HG03342 (cell line): ENCODE measurements at regions not wholly inside any gene's neighbourhood (a gene's known extent, or its start where the extent isn't known, plus 50 kb on each side); places are given as distances from the start of the nearest gene placed in this dataset.
A peak's percentile ranks its signal among the peaks of the same experiment; 100 is the strongest.

Experiments used
- ATAC-seq: cut with Tn5 transposase; IDR thresholded peaks from one replicate; pipeline ENCODE4 v1.9.1; 2021; ENCODE audit warnings: mild to moderate bottlenecking, moderate library complexity; ENCODE audit not compliant: unreplicated experiment

DNA sequence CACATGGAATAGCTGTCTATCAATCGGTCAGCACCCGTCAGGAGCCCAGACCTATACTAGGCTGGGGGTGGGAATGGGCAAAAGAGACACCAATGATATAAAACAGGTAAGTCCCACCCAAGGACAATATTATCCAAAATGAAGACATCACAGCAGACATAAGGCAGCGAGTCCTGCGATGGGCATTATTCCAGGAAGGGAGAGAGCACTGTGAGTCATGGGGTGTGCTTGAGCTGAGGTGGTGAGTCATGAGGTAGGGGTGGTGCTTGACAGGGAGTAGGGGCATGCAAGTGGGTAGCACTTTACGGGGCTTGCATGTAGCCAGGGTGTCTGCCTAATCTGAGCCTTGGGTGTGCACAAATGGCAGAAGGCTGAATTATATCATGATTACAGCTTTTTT is 605.0 kb upstream of the CADM1 start:
- no peak for ATAC-seq

DNA sequence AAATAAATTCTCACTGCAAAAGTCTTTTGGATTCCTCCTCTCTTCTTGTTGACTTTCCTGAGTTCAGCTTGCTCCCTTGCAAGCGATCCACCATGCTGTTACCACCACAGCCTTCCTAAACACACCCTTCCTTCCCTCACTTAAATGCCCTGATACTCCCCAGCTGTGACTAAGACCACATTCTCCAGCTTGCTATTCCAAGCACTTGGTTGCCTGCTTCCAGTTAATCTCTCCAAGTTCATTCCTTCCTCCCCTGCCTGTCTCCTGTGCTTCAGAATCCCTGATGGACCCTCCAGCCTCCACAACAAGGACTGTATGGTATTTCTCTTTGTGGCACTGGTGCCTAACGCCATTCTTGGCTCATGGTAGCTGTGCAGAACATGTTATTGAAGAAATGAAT is 603.9 kb upstream of the CADM1 start:
- no peak for ATAC-seq

GRCh38 chr11:116107229-116107628 is 603.0 kb upstream of the CADM1 start:
- ATAC-seq = no peak

DNA sequence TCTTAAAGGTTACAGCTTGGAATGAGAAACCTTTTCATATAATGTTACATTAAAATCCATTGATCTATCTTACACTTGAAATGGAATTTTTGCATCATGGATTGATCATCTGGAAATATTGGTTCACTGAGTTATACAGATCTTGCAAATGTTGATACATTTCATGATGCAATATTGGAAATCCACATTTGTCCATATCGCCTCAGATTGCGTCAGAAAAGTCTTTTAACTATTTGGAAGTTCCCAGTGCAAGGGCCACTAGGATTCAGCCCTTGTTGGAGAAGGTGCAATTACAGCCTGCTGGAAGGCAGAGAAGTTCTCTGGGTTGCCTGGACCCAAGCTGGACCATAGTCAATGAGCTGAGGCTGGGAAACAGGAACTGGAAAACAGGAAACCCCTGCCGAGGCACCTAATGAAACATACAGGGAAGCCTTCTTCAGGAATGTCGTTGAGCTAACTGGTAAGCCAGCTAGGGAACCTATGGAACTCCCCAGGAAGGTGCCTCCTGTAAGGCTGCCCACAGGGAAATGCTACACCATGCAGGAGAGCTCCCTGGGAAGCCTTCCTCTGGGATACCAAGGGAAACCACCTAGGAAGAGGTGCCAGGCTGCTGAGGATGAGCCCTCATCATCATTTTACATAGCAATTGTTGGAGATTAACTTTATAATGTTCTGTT is 600.4 kb upstream of the CADM1 start:
- no peak for ATAC-seq

GRCh38 chr11:116101902-116102301 is 597.7 kb upstream of the CADM1 start:
- ATAC-seq = no peak

GRCh38 chr11:116100016-116100415 is 595.8 kb upstream of the CADM1 start:
- ATAC-seq = no peak

- ATAC-seq = no peak
Measured at GRCh38 chr11:116099541-116099940, 595.3 kb upstream of the CADM1 start.

DNA sequence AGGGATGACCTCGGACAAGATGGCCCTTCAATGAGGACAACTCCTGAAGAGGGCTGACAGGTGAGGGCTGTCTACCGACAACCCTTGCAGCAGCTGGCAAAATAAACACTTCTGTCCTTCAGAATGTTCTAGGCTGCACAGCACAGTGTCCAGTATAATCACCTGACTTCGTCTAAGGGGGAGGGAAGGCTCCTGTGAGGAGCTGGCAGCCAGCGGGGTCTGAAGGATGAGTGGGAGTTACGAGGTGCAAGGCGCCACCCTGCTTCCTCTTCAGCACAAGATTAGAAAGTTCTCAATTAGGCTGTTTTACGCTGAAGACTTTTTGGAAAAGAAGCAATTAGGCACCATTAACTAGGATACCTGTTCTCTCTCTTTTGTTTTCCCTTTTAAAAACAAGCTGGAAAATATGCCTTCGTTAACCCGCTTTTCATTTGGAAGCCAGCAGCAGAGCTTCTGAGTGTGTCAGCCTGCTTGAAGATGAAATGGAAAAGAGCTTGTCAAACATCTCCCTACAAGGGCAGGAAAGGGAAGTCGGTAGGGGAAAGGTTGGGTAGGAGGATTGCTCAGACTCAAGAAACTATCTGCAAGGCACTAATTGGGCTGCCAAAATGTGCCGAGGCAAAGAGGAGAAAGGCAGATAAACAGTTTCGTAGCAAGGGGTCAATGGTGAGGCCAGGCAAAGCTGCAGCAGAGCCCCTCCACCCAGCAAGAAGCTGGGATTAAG is 592.2 kb upstream of the CADM1 start:
- ATAC-seq = no peak

- no peak for ATAC-seq
Measured at GRCh38 chr11:116093481-116094270, 589.5 kb upstream of the CADM1 start.

GRCh38 chr11:116093065-116093464 is 588.9 kb upstream of the CADM1 start:
- ATAC-seq = no peak

DNA sequence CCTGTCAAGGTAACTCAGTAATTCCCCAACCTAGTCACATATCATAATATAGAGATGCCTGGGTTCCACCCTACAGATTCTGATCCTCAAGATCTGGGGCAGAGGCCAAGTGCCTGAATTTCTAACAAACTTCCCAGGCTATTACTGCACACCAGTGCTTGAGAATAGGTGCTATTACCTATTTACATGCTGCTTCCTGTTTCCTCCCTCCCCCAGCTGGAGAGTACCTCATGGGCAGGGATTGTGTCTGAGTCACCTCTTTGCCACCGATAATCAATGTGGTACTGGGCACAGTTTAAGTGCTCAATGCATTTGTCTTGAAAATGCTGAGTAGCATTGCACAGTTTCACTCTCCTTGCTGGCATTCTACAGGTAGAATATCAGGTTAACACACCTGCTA is 582.2 kb upstream of the CADM1 start:
- no peak for ATAC-seq

DNA sequence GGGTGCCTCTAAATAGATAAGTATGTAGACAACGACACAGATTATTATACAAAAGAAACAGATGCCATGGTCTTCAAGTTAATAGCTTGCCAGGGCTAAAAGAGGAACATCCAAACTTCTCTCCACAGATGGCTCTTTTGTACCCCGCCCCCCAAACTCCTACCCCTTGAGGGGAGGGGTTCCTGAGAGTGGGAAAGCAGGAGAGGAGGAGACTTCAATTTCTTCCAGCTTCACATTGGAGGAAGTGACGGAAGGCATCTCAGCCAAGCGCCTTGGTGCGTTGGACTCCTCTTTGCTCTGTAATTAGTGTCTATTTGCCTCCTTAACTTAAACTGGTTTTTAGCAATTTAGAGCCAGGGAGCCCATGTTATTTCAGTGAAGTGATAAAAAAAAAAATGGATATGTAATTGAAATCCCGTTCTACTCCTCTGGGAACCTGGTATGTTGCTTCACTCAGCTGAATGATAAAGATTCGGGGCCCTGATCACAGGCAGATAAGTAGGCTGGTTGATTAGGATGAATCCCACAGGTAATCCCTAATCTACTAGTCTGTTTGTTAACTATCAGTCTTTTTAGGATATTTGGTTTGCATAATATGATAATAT is 580.9 kb upstream of the CADM1 start:
- ATAC-seq = no peak

DNA sequence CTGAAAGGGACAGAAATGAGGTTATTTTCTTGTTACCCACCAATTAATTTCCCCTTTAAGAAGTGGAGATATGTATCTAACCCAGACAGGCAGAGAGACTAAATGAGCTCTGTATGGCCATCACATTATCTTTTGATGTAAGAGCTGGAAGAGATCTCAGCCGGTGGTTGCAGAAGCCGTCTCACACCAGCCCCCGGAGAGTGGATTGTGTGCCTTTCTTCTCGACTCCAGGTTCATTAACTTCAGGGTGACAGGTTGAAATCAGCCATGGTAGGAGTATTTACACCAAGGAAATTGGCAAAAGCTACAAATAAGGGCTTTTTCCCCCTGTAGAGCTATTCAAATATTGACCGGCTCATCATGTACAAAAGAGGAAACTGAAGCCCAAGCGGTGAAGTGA is 580.3 kb upstream of the CADM1 start:
- ATAC-seq = no peak

DNA sequence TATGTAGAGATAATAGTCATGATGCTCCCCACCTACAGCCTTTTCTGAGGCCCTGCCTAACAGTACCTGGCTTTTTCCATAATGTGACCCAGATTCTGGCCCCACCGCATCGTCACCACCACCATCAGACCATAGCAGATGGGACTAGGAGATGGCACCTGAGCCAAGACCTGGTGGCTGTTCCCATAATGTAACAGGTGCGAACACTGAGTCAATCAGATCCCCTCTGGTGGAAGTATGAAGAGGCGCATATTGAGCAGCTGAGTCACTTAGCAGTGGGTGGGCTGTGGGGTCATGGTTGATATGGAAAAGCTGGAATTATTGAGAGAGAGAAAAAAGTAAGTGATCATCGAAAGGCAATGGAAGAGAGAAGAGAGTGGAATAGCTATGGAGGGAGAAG is 578.0 kb upstream of the CADM1 start:
- no peak for ATAC-seq

- no peak for ATAC-seq
Measured at GRCh38 chr11:116079580-116079979, 575.4 kb upstream of the CADM1 start.

DNA sequence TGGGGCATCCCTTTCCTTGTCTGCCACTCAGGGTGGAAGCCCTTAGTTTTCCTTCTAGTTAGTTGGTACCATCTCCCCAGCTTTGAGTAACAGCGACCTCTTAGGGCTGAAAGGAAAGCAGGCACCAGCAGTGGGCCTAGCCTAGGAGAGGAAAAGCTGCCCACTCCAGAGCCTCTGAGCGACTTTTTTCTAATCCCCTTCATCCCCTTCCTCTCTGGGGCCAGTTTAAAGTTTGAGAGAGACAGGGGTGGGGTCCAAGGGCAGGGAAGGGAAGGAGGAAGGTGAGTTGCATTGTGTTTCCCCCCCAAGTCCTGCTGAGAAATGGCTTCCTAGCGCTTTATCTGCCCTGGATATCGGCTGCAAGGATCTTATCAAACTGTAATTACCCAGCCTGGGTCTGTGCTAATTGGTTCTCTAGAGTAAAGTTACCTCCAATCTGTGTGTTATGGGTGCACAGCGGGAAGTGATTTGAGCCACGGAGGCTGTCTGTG is 573.9 kb upstream of the CADM1 start:
- no peak for ATAC-seq

- ATAC-seq = no peak
Measured at GRCh38 chr11:116077092-116077491, 572.9 kb upstream of the CADM1 start.

DNA sequence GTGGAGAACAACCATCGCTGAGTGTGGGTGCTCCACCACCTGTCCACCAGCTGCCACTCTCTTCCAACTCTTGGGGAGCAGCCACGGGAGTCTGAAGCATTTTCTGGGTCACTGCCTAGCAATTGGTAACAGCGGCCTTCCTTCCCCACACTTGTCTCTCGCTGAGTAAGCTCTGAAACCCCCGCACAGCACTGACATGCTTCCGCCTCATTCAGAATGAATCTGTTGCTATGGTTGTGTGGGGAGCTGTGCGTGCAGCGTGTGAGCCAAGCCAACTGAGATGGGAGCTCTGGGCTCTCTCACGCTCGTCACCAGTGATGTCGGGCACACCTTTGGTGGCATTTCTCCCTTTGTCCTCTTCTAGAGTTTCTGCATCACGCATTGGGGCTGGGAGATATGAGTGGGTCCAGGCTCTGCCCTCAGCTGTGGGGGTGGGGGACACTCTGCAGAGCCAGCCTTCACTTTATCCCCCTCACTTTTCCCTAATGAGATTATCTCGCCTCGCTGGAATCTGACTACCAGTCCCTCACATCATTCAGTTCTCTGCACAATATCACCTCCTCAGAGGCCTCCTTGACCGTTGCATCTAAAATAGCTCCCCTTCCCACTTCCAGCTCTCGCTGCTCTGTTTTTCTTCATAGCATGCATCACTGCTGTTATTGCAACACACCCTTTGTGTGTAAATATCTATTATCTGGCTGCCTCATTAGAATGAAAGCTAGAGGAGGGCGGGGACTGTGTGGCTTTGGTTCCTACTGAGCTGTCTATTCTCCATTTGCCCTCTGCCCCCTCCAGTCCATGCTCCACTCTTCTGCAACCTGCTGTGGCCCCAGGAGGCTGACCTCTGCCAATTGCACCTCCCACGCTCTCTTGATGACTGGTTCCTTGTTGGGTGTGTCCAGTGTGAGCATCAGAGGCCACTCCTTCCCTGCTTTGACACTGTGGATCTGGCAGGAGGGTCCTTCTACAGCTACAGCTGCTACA is 569.9 kb upstream of the CADM1 start:
- ATAC-seq = peak; percentile 82

DNA sequence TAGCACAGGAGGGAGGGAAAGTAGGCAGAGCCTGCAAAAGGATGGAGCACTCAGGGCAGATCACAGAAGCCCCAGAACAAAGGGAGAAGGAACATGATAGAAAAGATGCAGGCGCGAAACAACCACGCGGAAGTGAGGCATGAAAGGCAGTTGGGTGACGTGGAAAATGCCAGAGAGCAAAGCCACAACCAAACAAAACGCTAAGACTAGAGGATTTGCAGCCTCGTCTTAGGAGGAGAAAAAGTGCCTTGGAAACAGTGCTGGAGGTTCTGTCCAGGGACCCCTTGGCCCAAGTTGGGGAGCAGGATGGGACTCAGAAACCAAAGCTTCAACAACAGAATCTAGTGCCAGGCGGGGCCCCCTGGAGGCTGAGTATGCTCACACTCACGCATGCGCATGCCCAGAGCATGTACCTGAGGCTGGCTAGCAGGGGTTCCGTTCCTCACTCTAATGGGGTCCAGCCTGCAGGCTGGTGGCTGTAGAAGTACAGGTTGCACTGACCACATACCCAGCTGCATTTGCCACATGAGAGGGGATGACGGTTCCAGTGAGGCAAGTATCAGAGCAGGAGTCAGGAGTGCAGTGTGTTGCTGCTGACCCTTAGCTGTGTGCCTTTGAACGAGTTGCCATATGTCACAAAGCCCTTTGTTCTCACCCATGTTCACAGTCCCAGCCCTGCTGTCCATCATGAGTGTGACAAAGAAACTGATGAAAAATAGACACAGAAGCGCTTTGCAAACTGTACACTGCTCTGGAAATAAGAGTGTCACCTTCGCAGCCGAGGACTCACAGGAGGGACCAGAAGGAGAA is 568.6 kb upstream of the CADM1 start:
- no peak for ATAC-seq
